Keratinocyte (primary cell): ENCODE measurements at regions not wholly inside any gene's neighbourhood (a gene's known extent, or its start where the extent isn't known, plus 50 kb on each side); places are given as distances from the start of the nearest gene placed in this dataset.

Experiments
- DNase-seq: peaks from one replicate; pipeline ENCODE4 v3.0.0-alpha.2; 2011; ENCODE audit warnings: low read depth, missing footprints, low spot score
- FAIRE-seq: peaks from 2 replicates; lab custom pipeline; 2011; peaks lifted over from hg19 to GRCh38; lab: Jason Lieb, UNC
- H2AFZ ChIP-seq: 2 replicates; pipeline ENCODE4 v1.6.0; 2012; ENCODE audit warnings: low read length, control low read depth, inconsistent platforms; ENCODE audit not compliant: control insufficient read depth
- H3K27ac ChIP-seq: 2 replicates; pipeline ENCODE4 v1.5.1; 2011; ENCODE audit warnings: low read length; ENCODE audit not compliant: control insufficient read depth, insufficient read depth
- H3K27me3 ChIP-seq: 3 replicates; pipeline ENCODE4 v1.6.0; 2011; ENCODE audit warnings: low read length; ENCODE audit not compliant: control insufficient read depth, insufficient read depth; ENCODE audit errors: extremely low read depth
- H3K36me3 ChIP-seq, 2 experiments: 2 replicates in 1 of 2; 3 replicates in 1 of 2; pipeline ENCODE4 v1.5.1; 2011; ENCODE audit warnings: low read length in 2 of 2, mild to moderate bottlenecking in 1 of 2; ENCODE audit not compliant: control insufficient read depth in 2 of 2, insufficient read depth in 2 of 2; ENCODE audit errors: extremely low read depth in 1 of 2
- H3K4me1 ChIP-seq: 3 replicates; pipeline ENCODE4 v1.5.1; 2011; ENCODE audit warnings: low read length; ENCODE audit not compliant: control insufficient read depth, insufficient read depth; ENCODE audit errors: extremely low read depth
- H3K4me2 ChIP-seq: 3 replicates; pipeline ENCODE4 v1.6.0; 2011; ENCODE audit warnings: low read depth, low read length; ENCODE audit not compliant: control insufficient read depth, insufficient read depth; ENCODE audit errors: extremely low read depth
- H3K4me3 ChIP-seq, 3 experiments: fragments of 200-600 bp in 1 of 3; sonication (generic) in 1 of 3; 2 replicates in 2 of 3; 3 replicates in 1 of 3; pipeline ENCODE4 v1.5.1; 2011 to 2016; ENCODE audit warnings: low read length in 3 of 3, mild to moderate bottlenecking in 3 of 3, control low read depth in 2 of 3, inconsistent platforms in 1 of 3, low read depth in 1 of 3, mixed read lengths in 1 of 3, mixed run types in 1 of 3, moderate library complexity in 1 of 3; ENCODE audit not compliant: control insufficient read depth in 2 of 3, insufficient read depth in 2 of 3; ENCODE audit errors: extremely low read depth in 1 of 3
- H3K79me2 ChIP-seq: 2 replicates; pipeline ENCODE4 v1.6.0; 2012; ENCODE audit warnings: low read length; ENCODE audit not compliant: control insufficient read depth, insufficient read depth
- H3K9ac ChIP-seq: 3 replicates; pipeline ENCODE4 v1.6.0; 2011; ENCODE audit warnings: low read length; ENCODE audit not compliant: control insufficient read depth, insufficient read depth; ENCODE audit errors: extremely low read depth
- H3K9me1 ChIP-seq: 3 replicates; pipeline ENCODE4 v1.6.0; 2011; ENCODE audit warnings: low read length; ENCODE audit not compliant: control insufficient read depth, insufficient read depth; ENCODE audit errors: extremely low read depth
- H3K9me3 ChIP-seq: 2 replicates; pipeline ENCODE4 v1.5.1; 2012; ENCODE audit warnings: low read depth, low read length; ENCODE audit not compliant: control insufficient read depth
- H4K20me1 ChIP-seq: 3 replicates; pipeline ENCODE4 v1.6.0; 2011; ENCODE audit warnings: low read length; ENCODE audit not compliant: control insufficient read depth, insufficient read depth; ENCODE audit errors: extremely low read depth
- EZH2 ChIP-seq: IDR thresholded peaks from one replicate; pipeline ENCODE4 v1.6.1; 2012; ENCODE audit warnings: inconsistent platforms, mild to moderate bottlenecking, low read length, moderate library complexity
- dilution Hi-C: fragments of 300-500 bp; cut with MboI; formaldehyde crosslinking; loops from one replicate; pipeline ENCODE4 v1.7.0; 2020; ENCODE audit warnings: low sequenced_read_pairs; ENCODE audit not compliant: extremely low pct_ligation_motif_present
- TF ChIP-seq, protein P1 (sequence below), 3 experiments: IDR thresholded peaks in 1 of 3; conservative IDR thresholded peaks in 1 of 3; optimal IDR thresholded peaks in 1 of 3; 2 replicates in 2 of 3; 3 replicates in 1 of 3; pipeline versions ENCODE3 to v1.5.1; 2011; ENCODE audit warnings: low read length in 3 of 3, mild to moderate bottlenecking in 3 of 3, moderate library complexity in 2 of 3, control low read depth in 1 of 3, inconsistent platforms in 1 of 3; ENCODE audit not compliant: insufficient read depth in 2 of 3; ENCODE audit errors: extremely low read depth in 1 of 3

DNA sequence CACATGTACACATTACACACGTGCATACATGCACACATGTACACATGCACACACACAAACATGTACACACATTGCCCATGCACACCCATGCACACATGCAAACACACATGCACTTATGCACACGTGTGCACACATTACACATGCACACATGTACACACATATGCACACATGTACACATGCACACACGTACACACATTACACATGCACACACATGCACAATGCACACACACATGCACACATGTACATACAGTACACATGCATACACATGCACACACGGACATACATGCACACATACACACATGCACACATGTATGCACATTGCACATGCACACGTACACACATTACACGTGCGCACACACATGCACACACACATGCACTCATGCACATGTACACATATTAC is 95.3 kb upstream of the TTC34 start:
- Histone ChIP-seq H4K20me1 (no peaks in the 10 kb centered on the region), H3K9me1 (no peaks in the 10 kb centered on the region), H3K27ac (no peak overlapping the region), H3K4me2 (no peak overlapping the region), H3K9ac (no peak overlapping the region), H3K9me3 (peaks cover 37% of the 10 kb centered on the region), H3K27me3 (no peaks in the 10 kb centered on the region), H3K4me1 (no peaks in the 10 kb centered on the region), H3K79me2 (no peaks in the 10 kb centered on the region), H3K36me3 (no peaks in the 10 kb centered on the region), H3K4me3 (no peak overlapping the region), H2AFZ (no peak overlapping the region)
- dilution Hi-C loops: no loop called here
- no peak for TF ChIP-seq EZH2
- TF ChIP-seq, protein P1, sequence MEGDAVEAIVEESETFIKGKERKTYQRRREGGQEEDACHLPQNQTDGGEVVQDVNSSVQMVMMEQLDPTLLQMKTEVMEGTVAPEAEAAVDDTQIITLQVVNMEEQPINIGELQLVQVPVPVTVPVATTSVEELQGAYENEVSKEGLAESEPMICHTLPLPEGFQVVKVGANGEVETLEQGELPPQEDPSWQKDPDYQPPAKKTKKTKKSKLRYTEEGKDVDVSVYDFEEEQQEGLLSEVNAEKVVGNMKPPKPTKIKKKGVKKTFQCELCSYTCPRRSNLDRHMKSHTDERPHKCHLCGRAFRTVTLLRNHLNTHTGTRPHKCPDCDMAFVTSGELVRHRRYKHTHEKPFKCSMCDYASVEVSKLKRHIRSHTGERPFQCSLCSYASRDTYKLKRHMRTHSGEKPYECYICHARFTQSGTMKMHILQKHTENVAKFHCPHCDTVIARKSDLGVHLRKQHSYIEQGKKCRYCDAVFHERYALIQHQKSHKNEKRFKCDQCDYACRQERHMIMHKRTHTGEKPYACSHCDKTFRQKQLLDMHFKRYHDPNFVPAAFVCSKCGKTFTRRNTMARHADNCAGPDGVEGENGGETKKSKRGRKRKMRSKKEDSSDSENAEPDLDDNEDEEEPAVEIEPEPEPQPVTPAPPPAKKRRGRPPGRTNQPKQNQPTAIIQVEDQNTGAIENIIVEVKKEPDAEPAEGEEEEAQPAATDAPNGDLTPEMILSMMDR (optimal IDR thresholded peaks at IDR 0.05 in 1 of 3, IDR thresholded peaks at IDR 0.05 in 1 of 3, conservative IDR thresholded peaks at IDR 0.05 in 1 of 3; ENCODE audit: extremely low read depth in 1 of 3, insufficient read depth in 2 of 3, low read length in 3 of 3): no peak
- DNase-seq (no peak), FAIRE-seq (no peak)

DNA sequence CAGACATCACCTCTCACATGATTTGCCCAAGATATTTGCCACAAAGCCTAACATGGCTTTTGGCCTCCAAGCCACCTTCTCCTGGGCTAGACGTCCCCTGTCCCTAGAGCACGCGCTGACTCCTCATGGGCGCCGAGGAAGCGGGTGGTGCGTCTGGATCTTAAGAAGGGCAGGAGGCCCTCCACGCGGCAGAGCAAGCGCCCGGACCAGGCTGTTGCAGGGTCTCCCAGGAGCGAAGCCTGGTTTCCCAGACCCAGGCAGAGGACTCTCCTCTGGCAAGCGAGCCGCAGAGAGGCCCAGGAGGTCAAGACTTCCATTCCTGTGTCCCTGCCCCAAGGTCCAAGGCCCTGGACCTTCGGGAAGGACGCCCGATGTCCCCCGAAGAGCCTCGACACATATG is 101.7 kb upstream of the TTC34 start:
- H3K27me3 ChIP-seq: no peaks in the 10 kb centered on the region
- FAIRE-seq: no peak

More for the DNA sequence above, 101.7 kb upstream of the TTC34 start:
- no peak for TF ChIP-seq EZH2
- TF ChIP-seq, protein P1 (optimal IDR thresholded peaks at IDR 0.05 in 1 of 3, IDR thresholded peaks at IDR 0.05 in 1 of 3, conservative IDR thresholded peaks at IDR 0.05 in 1 of 3; ENCODE audit: extremely low read depth in 1 of 3, insufficient read depth in 2 of 3, low read length in 3 of 3): no peak
- DNase-seq: no peak
- no peak overlapping the region for H2AFZ ChIP-seq
- H3K27ac ChIP-seq: no peak overlapping the region
- no peaks in the 10 kb centered on the region for H3K79me2 ChIP-seq
- no peaks in the 10 kb centered on the region for H3K36me3 ChIP-seq
- no peaks in the 10 kb centered on the region for H3K4me1 ChIP-seq
- no peak overlapping the region for H3K4me2 ChIP-seq
- H3K4me3 ChIP-seq: no peak overlapping the region
- H3K9ac ChIP-seq: no peak overlapping the region
- peaks cover 16% of the 10 kb centered on the region for H3K9me3 ChIP-seq
- dilution Hi-C loops: no loop called here
- H4K20me1 ChIP-seq: no peaks in the 10 kb centered on the region
- no peaks in the 10 kb centered on the region for H3K9me1 ChIP-seq
